K562 (cell line): ENCODE measurements at regions not wholly inside any gene's neighbourhood (a gene's known extent, or its start where the extent isn't known, plus 50 kb on each side); places are given as distances from the start of the nearest gene placed in this dataset.

Experiments
- BRD9 ChIP-seq: fragments of 450-650 bp; IDR thresholded peaks from 2 replicates; pipeline ENCODE4 v1.6.1; 2018; ENCODE audit warnings: low read depth; ENCODE audit not compliant: partially characterized antibody
- DACH1 ChIP-seq: fragments of 450-650 bp; IDR thresholded peaks from 2 replicates; pipeline ENCODE4 v1.6.1; 2018; ENCODE audit not compliant: partially characterized antibody
- NBN ChIP-seq: fragments of 450-650 bp; IDR thresholded peaks from 2 replicates; pipeline ENCODE4 v1.6.1; 2016; ENCODE audit warnings: low read depth, mild to moderate bottlenecking
- POLR2A ChIP-seq: fragments of 450-650 bp; conservative IDR thresholded peaks from 2 replicates; pipeline ENCODE4 v1.6.1; 2016
- POLR3A ChIP-seq: IDR thresholded peaks from 2 replicates; pipeline ENCODE4 v1.6.1; 2011; ENCODE audit warnings: borderline replicate concordance, mild to moderate bottlenecking, moderate library complexity; ENCODE audit not compliant: insufficient read length, insufficient read depth; ENCODE audit errors: extremely low read depth
- ZFP36 ChIP-seq: fragments of 150-350 bp; IDR thresholded peaks from 2 replicates; pipeline ENCODE4 v1.6.1; 2018; ENCODE audit warnings: low read length, low read depth; ENCODE audit not compliant: partially characterized antibody
- TF ChIP-seq, protein P1 (sequence below): sonication (generic); formaldehyde crosslinking; IDR thresholded peaks from 2 replicates; pipeline ENCODE4 v1.8.0; 2022; ENCODE audit warnings: mild to moderate bottlenecking, low read depth, missing genetic modification reagents
- TF ChIP-seq, protein P2 (sequence below), 2 experiments: fragments of 450-650 bp; formaldehyde crosslinking in 1 of 2; IDR thresholded peaks; 2 replicates each; pipeline versions ENCODE4 v1.4.0 to v1.6.1; 2014 to 2020; ENCODE audit warnings: mild to moderate bottlenecking in 2 of 2, borderline replicate concordance in 1 of 2, low read depth in 1 of 2
- TF ChIP-seq, protein P3 (sequence below): fragments of 450-650 bp; IDR thresholded peaks from one replicate; pipeline ENCODE4 v1.6.1; 2018; ENCODE audit warnings: mild to moderate bottlenecking, moderate library complexity; ENCODE audit not compliant: partially characterized antibody

DNA sequence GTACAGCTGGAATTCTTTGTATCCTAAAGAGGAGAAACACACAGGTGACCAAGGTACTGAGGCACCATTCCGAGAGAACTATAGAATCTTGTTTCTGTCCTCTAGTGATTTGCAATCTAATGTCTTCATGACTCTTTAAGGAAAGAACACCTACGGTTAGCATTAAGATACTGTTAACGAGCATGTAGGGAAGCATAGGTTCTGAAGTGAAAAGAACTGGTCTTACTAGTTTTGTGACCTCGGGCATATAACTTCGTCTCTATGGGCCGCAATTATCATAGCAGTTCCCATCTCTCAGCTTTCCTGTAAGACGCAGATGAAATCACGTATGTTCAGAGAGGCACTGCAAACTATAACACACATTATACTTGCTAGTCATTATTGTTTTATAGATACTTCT lies 193.0 kb upstream of the NBEA start:
- no peak for TF ChIP-seq NBN
- TF ChIP-seq POLR3A: no peak
- TF ChIP-seq, protein P1, sequence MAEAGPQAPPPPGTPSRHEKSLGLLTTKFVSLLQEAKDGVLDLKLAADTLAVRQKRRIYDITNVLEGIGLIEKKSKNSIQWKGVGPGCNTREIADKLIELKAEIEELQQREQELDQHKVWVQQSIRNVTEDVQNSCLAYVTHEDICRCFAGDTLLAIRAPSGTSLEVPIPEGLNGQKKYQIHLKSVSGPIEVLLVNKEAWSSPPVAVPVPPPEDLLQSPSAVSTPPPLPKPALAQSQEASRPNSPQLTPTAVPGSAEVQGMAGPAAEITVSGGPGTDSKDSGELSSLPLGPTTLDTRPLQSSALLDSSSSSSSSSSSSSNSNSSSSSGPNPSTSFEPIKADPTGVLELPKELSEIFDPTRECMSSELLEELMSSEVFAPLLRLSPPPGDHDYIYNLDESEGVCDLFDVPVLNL: no peak
- TF ChIP-seq, protein P2, sequence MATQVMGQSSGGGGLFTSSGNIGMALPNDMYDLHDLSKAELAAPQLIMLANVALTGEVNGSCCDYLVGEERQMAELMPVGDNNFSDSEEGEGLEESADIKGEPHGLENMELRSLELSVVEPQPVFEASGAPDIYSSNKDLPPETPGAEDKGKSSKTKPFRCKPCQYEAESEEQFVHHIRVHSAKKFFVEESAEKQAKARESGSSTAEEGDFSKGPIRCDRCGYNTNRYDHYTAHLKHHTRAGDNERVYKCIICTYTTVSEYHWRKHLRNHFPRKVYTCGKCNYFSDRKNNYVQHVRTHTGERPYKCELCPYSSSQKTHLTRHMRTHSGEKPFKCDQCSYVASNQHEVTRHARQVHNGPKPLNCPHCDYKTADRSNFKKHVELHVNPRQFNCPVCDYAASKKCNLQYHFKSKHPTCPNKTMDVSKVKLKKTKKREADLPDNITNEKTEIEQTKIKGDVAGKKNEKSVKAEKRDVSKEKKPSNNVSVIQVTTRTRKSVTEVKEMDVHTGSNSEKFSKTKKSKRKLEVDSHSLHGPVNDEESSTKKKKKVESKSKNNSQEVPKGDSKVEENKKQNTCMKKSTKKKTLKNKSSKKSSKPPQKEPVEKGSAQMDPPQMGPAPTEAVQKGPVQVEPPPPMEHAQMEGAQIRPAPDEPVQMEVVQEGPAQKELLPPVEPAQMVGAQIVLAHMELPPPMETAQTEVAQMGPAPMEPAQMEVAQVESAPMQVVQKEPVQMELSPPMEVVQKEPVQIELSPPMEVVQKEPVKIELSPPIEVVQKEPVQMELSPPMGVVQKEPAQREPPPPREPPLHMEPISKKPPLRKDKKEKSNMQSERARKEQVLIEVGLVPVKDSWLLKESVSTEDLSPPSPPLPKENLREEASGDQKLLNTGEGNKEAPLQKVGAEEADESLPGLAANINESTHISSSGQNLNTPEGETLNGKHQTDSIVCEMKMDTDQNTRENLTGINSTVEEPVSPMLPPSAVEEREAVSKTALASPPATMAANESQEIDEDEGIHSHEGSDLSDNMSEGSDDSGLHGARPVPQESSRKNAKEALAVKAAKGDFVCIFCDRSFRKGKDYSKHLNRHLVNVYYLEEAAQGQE (IDR thresholded peaks at IDR 0.05; ENCODE audit: borderline replicate concordance): no peak
- TF ChIP-seq, protein P2 (CRISPR knock-in tag; IDR thresholded peaks at IDR 0.05; ENCODE audit: low read depth): no peak
- no peak for TF ChIP-seq DACH1
- TF ChIP-seq, protein P3, sequence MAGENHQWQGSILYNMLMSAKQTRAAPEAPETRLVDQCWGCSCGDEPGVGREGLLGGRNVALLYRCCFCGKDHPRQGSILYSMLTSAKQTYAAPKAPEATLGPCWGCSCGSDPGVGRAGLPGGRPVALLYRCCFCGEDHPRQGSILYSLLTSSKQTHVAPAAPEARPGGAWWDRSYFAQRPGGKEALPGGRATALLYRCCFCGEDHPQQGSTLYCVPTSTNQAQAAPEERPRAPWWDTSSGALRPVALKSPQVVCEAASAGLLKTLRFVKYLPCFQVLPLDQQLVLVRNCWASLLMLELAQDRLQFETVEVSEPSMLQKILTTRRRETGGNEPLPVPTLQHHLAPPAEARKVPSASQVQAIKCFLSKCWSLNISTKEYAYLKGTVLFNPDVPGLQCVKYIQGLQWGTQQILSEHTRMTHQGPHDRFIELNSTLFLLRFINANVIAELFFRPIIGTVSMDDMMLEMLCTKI: no peak
- TF ChIP-seq ZFP36: no peak
- no peak for TF ChIP-seq POLR2A
- no peak for TF ChIP-seq BRD9
